Suprapubic skin (tissue), 3 donors: ENCODE measurements at regions not wholly inside any gene's neighbourhood (a gene's known extent, or its start where the extent isn't known, plus 50 kb on each side); places are given as distances from the start of the nearest gene placed in this dataset.

Experiments
- POLR2A ChIP-seq, 2 donors: fragments of 450-650 bp; IDR thresholded peaks; one replicate each; pipeline ENCODE4 v1.6.1; 2017; ENCODE audit warnings: antibody characterized with exemption in 2 of 2, mild to moderate bottlenecking in 2 of 2, moderate library complexity in 2 of 2
- TF ChIP-seq, protein P1 (sequence below), 2 donors: fragments of 200-600 bp in 1 of 2; fragments of 450-650 bp in 1 of 2; sonication (generic) in 1 of 2; IDR thresholded peaks; one replicate each; pipeline ENCODE4 v1.5.1; 2016 to 2019; ENCODE audit warnings: antibody characterized with exemption in 2 of 2, mild to moderate bottlenecking in 1 of 2, moderate library complexity in 1 of 2

DNA sequence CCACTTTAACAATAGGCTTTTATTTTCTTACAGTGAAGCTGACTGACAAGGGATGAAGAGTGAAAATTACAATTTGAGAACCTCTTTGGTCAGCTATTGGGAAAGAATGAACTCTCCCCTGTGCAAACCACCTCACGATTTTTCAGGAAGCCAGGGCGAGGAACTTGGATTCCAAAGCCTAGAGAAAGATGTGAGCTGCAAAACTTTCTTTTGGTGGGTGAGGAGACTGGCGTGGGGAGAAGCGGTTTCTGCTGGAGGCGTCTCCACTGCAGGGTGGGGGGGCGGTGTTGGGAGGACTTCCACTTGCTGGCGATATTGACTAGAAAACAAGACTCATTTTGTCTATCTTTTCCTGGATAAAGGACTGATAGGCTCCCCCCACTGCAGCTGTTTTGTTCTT is 59.3 kb upstream of the VRK1 start:
- TF ChIP-seq, protein P1, sequence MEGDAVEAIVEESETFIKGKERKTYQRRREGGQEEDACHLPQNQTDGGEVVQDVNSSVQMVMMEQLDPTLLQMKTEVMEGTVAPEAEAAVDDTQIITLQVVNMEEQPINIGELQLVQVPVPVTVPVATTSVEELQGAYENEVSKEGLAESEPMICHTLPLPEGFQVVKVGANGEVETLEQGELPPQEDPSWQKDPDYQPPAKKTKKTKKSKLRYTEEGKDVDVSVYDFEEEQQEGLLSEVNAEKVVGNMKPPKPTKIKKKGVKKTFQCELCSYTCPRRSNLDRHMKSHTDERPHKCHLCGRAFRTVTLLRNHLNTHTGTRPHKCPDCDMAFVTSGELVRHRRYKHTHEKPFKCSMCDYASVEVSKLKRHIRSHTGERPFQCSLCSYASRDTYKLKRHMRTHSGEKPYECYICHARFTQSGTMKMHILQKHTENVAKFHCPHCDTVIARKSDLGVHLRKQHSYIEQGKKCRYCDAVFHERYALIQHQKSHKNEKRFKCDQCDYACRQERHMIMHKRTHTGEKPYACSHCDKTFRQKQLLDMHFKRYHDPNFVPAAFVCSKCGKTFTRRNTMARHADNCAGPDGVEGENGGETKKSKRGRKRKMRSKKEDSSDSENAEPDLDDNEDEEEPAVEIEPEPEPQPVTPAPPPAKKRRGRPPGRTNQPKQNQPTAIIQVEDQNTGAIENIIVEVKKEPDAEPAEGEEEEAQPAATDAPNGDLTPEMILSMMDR (IDR thresholded peaks at IDR 0.05) = no peak
- TF ChIP-seq POLR2A (IDR thresholded peaks at IDR 0.05) = no peak
